Neuronal stem cell (in vitro differentiated cells): ENCODE measurements at regions not wholly inside any gene's neighbourhood (a gene's known extent, or its start where the extent isn't known, plus 50 kb on each side); places are given as distances from the start of the nearest gene placed in this dataset.

Experiments
- DNase-seq: peaks from one replicate; pipeline ENCODE4 v3.0.0-alpha.2; 2013; ENCODE audit warnings: low spot score
- H2AFZ ChIP-seq: one replicate; pipeline ENCODE4 v1.6.1; 2013; ENCODE audit warnings: mild to moderate bottlenecking, low read length, inconsistent platforms
- H2AK5ac ChIP-seq: 2 replicates; pipeline ENCODE4 v1.6.1; 2013; ENCODE audit warnings: low read depth, mild to moderate bottlenecking, inconsistent platforms, low read length, moderate library complexity, mixed read lengths
- H2BK120ac ChIP-seq: 2 replicates; pipeline ENCODE4 v1.6.1; 2013; ENCODE audit warnings: low read depth, mild to moderate bottlenecking, inconsistent platforms, low read length, moderate library complexity, mixed read lengths
- H2BK12ac ChIP-seq: one replicate; pipeline ENCODE4 v1.6.1; 2013; ENCODE audit warnings: low read length, inconsistent platforms
- H2BK15ac ChIP-seq: 2 replicates; pipeline ENCODE4 v1.6.1; 2013; ENCODE audit warnings: mild to moderate bottlenecking, low read length, inconsistent platforms, mixed read lengths
- H2BK5ac ChIP-seq: one replicate; pipeline ENCODE4 v1.6.1; 2013; ENCODE audit warnings: inconsistent platforms, mild to moderate bottlenecking, low read length, moderate library complexity
- H3K14ac ChIP-seq: one replicate; pipeline ENCODE4 v1.6.1; 2013; ENCODE audit warnings: low read length, inconsistent platforms
- H3K18ac ChIP-seq: 2 replicates; pipeline ENCODE4 v1.6.1; 2013; ENCODE audit warnings: low read length, inconsistent platforms
- H3K23ac ChIP-seq: 2 replicates; pipeline ENCODE4 v1.6.1; 2013; ENCODE audit warnings: low read depth, mild to moderate bottlenecking, mixed read lengths, low read length, inconsistent platforms; ENCODE audit not compliant: poor library complexity
- H3K27ac ChIP-seq: replicated peaks from 3 replicates; pipeline ENCODE4 v1.5.1; 2013; ENCODE audit warnings: low read length, inconsistent platforms
- H3K27me3 ChIP-seq, 3 experiments: 2 replicates each; pipeline ENCODE4 v1.6.1; 2013; ENCODE audit warnings: low read length in 3 of 3, mild to moderate bottlenecking in 2 of 3, inconsistent platforms in 1 of 3, low read depth in 1 of 3, mixed read lengths in 1 of 3, moderate library complexity in 1 of 3; ENCODE audit not compliant: control insufficient read depth in 3 of 3, insufficient read depth in 3 of 3
- H3K36me3 ChIP-seq, 2 donors: replicated peaks in 1 of 2; 2 replicates each; pipeline ENCODE4 v1.6.1; 2013; ENCODE audit warnings: low read length in 2 of 2; ENCODE audit not compliant: control insufficient read depth in 2 of 2, insufficient read depth in 2 of 2
- H3K4ac ChIP-seq: 2 replicates; pipeline ENCODE4 v1.6.1; 2013; ENCODE audit warnings: inconsistent platforms, mild to moderate bottlenecking, low read length, moderate library complexity
- H3K4me1 ChIP-seq, 2 donors: 1 replicate in 1 of 2; 2 replicates in 1 of 2; pipeline ENCODE4 v1.6.1; 2013; ENCODE audit warnings: low read length in 2 of 2, low read depth in 1 of 2; ENCODE audit not compliant: control insufficient read depth in 2 of 2, insufficient read depth in 1 of 2
- H3K4me2 ChIP-seq: one replicate; pipeline ENCODE4 v1.6.1; 2013; ENCODE audit warnings: mild to moderate bottlenecking, low read length, inconsistent platforms; ENCODE audit not compliant: insufficient read depth, poor library complexity, severe bottlenecking
- H3K4me3 ChIP-seq, 2 donors: 2 replicates each; pipeline ENCODE4 v1.5.1; 2013; ENCODE audit warnings: low read length in 2 of 2, mild to moderate bottlenecking in 2 of 2, inconsistent platforms in 1 of 2, moderate library complexity in 1 of 2
- H3K79me1 ChIP-seq: one replicate; pipeline ENCODE4 v1.6.1; 2013; ENCODE audit warnings: low read depth, mild to moderate bottlenecking, inconsistent platforms, low read length, moderate library complexity
- H3K9ac ChIP-seq: one replicate; pipeline ENCODE4 v1.6.1; 2013; ENCODE audit warnings: mild to moderate bottlenecking, low read depth, low read length, inconsistent platforms; ENCODE audit not compliant: poor library complexity
- H3K9me3 ChIP-seq, 2 donors: replicated peaks in 1 of 2; 2 replicates each; pipeline versions ENCODE3 to v1.6.1; 2013; ENCODE audit warnings: low read length in 2 of 2, mild to moderate bottlenecking in 2 of 2, inconsistent platforms in 1 of 2, low read depth in 1 of 2, mixed read lengths in 1 of 2, moderate library complexity in 1 of 2; ENCODE audit not compliant: control insufficient read depth in 2 of 2, insufficient read depth in 1 of 2
- H4K8ac ChIP-seq: one replicate; pipeline ENCODE4 v1.6.1; 2013; ENCODE audit warnings: low read depth, mild to moderate bottlenecking, inconsistent platforms, low read length, moderate library complexity
- H4K91ac ChIP-seq: one replicate; pipeline ENCODE4 v1.6.1; 2013; ENCODE audit warnings: low read length, low read depth, mild to moderate bottlenecking, inconsistent platforms; ENCODE audit not compliant: poor library complexity
- WGBS, 2 donors: extraction: QIAGEN DNeasy Blood & Tissue Kit; methylation state at CpG; one replicate each; pipeline ENCODE4 v1.1.7; 2013; ENCODE audit warnings: missing lambda C conversion rate in 2 of 2, mixed read lengths in 1 of 2; ENCODE audit not compliant: insufficient read length in 2 of 2, insufficient replicate concordance in 1 of 2; ENCODE audit errors: extremely low coverage in 2 of 2; 5-methylcytosine and 5-hydroxymethylcytosine counted together

GRCh38 chr12:40474630-40475029 lies 217.6 kb upstream of the CNTN1 start:
- no peak overlapping the region for H3K27ac ChIP-seq
- H3K79me1 ChIP-seq = no peaks in the 10 kb centered on the region
- H4K91ac ChIP-seq = no peak overlapping the region
- no CpG with 5 or more reads among the region's 1 CpG for WGBS, 2 donors
- no peak overlapping the region for H2BK15ac ChIP-seq
- H3K4me1 ChIP-seq = peaks cover 0 to 4% of the 10 kb centered on the region in 2 donors
- H2AFZ ChIP-seq = no peak overlapping the region
- no peak overlapping the region for H3K14ac ChIP-seq
- no peak overlapping the region for H2BK5ac ChIP-seq
- DNase-seq = no peak
- H3K23ac ChIP-seq = no peak overlapping the region
- H3K9me3 ChIP-seq = no peaks in the 10 kb centered on the region
- no peak overlapping the region for H3K4ac ChIP-seq
- no peak overlapping the region for H2BK120ac ChIP-seq
- no peaks in the 10 kb centered on the region for H3K36me3 ChIP-seq
- no peak overlapping the region for H2BK12ac ChIP-seq
- no peak overlapping the region for H3K4me2 ChIP-seq
- H3K9ac ChIP-seq = no peak overlapping the region
- H2AK5ac ChIP-seq = no peak overlapping the region
- no peaks in the 10 kb centered on the region for H3K27me3 ChIP-seq
- no peak overlapping the region for H3K18ac ChIP-seq
- H4K8ac ChIP-seq = no peak overlapping the region
- H3K4me3 ChIP-seq = no peak overlapping the region

GRCh38 chr12:40499856-40500255 lies 192.4 kb upstream of the CNTN1 start:
- Histone ChIP-seq H3K4me3 (no peak overlapping the region), H4K8ac (no peak overlapping the region), H2BK15ac (no peak overlapping the region), H3K4ac (no peak overlapping the region), H3K9me3 (no peaks in the 10 kb centered on the region), H3K27ac (no peak overlapping the region), H2AFZ (no peak overlapping the region), H3K27me3 (no peaks in the 10 kb centered on the region), H2BK5ac (no peak overlapping the region), H3K14ac (no peak overlapping the region), H2BK120ac (no peak overlapping the region), H3K4me1 (no peaks in the 10 kb centered on the region), H3K9ac (no peak overlapping the region), H3K4me2 (no peak overlapping the region), H2AK5ac (no peak overlapping the region), H3K23ac (no peak overlapping the region), H3K36me3 (no peaks in the 10 kb centered on the region), H2BK12ac (no peak overlapping the region), H3K18ac (no peak overlapping the region), H4K91ac (no peak overlapping the region), H3K79me1 (no peaks in the 10 kb centered on the region)
- WGBS, 2 donors = no CpG with 5 or more reads among the region's 3 CpGs
- DNase-seq = no peak

GRCh38 chr12:40502322-40502721 lies 189.9 kb upstream of the CNTN1 start:
- Histone ChIP-seq H2BK5ac (no peak overlapping the region), H3K4me3 (no peak overlapping the region), H3K27ac (no peak overlapping the region), H2BK120ac (no peak overlapping the region), H2AK5ac (no peak overlapping the region), H2AFZ (no peak overlapping the region), H3K18ac (no peak overlapping the region), H3K23ac (no peak overlapping the region), H3K4me2 (no peak overlapping the region), H3K27me3 (no peaks in the 10 kb centered on the region), H2BK12ac (no peak overlapping the region), H4K8ac (no peak overlapping the region), H3K36me3 (no peaks in the 10 kb centered on the region), H4K91ac (no peak overlapping the region), H3K4me1 (no peaks in the 10 kb centered on the region), H3K9ac (no peak overlapping the region), H3K4ac (no peak overlapping the region), H2BK15ac (no peak overlapping the region), H3K14ac (no peak overlapping the region), H3K9me3 (no peaks in the 10 kb centered on the region), H3K79me1 (no peaks in the 10 kb centered on the region)
- DNase-seq = no peak
- no CpG with 5 or more reads among the region's 3 CpGs for WGBS, 2 donors

GRCh38 chr12:40505327-40505726 lies 186.9 kb upstream of the CNTN1 start:
- WGBS, 2 donors = no CpG with 5 or more reads among the region's 1 CpG

More at GRCh38 chr12:40505327-40505726, 186.9 kb upstream of the CNTN1 start:
- Histone ChIP-seq H3K9ac (no peak overlapping the region), H3K27ac (no peak overlapping the region), H2BK15ac (no peak overlapping the region), H2AK5ac (no peak overlapping the region), H3K4me2 (no peak overlapping the region), H3K4me1 (no peaks in the 10 kb centered on the region), H4K91ac (no peak overlapping the region), H3K36me3 (no peaks in the 10 kb centered on the region), H2BK5ac (no peak overlapping the region), H3K23ac (no peak overlapping the region), H3K4ac (no peak overlapping the region), H3K79me1 (no peaks in the 10 kb centered on the region), H3K9me3 (no peaks in the 10 kb centered on the region), H2AFZ (no peak overlapping the region), H3K27me3 (no peaks in the 10 kb centered on the region), H3K14ac (no peak overlapping the region), H2BK12ac (no peak overlapping the region), H4K8ac (no peak overlapping the region), H3K4me3 (no peak overlapping the region), H2BK120ac (no peak overlapping the region), H3K18ac (no peak overlapping the region)
- DNase-seq = no peak
